WTC11 (cell line): ENCODE measurements at regions not wholly inside any gene's neighbourhood (a gene's known extent, or its start where the extent isn't known, plus 50 kb on each side); places are given as distances from the start of the nearest gene placed in this dataset.

Experiments used
- ATAC-seq: fragments of 200-7000 bp; cut with Tn5 transposase; 2 replicates; pipeline ENCODE4 v1.10.0; 2021; ENCODE audit warnings: mild to moderate bottlenecking, moderate library complexity
- CTCF ChIA-PET: fragments of 300-600 bp; sonication (Branson Sonifier 250); formaldehyde crosslinking; loops from one replicate; lab custom pipeline; 2021; ENCODE audit warnings: antibody characterized with exemption; lab: Charles Lee
- POLR2A ChIA-PET: fragments of 350-600 bp; sonication (Branson Sonifier 250); formaldehyde crosslinking; loops from one replicate; lab custom pipeline; 2021; ENCODE audit warnings: antibody characterized with exemption; lab: Charles Lee
- DNase-seq: peaks from one replicate; pipeline ENCODE4 v3.0.0; 2021; ENCODE audit warnings: low spot score
- H3K27ac Mint-ChIP-seq: 2 replicates; pipeline ENCODE4 v1.8.0; 2021; ENCODE audit warnings: mixed read lengths
- H3K27me3 Mint-ChIP-seq: 2 replicates; pipeline ENCODE4 v1.8.0; 2021; ENCODE audit warnings: low read depth, mild to moderate bottlenecking, moderate library complexity, mixed read lengths
- H3K36me3 Mint-ChIP-seq: 2 replicates; pipeline ENCODE4 v1.8.0; 2021; ENCODE audit warnings: mixed read lengths
- H3K4me1 Mint-ChIP-seq: 2 replicates; pipeline ENCODE4 v1.8.0; 2022; ENCODE audit warnings: mixed read lengths
- H3K4me3 Mint-ChIP-seq: 2 replicates; pipeline ENCODE4 v1.8.0; 2021; ENCODE audit warnings: mild to moderate bottlenecking, moderate library complexity, mixed read lengths
- H3K9me3 Mint-ChIP-seq: 2 replicates; pipeline ENCODE4 v1.8.0; 2021; ENCODE audit warnings: mixed read lengths
- E2F1 ChIP-seq: sonication (generic); formaldehyde crosslinking; IDR thresholded peaks from 2 replicates; pipeline ENCODE4 v1.8.0; 2022; ENCODE audit warnings: mild to moderate bottlenecking, missing genetic modification reagents
- FOXP1 ChIP-seq: sonication (generic); formaldehyde crosslinking; IDR thresholded peaks from 2 replicates; pipeline ENCODE4 v1.8.0; 2022; ENCODE audit warnings: missing genetic modification reagents, mild to moderate bottlenecking, moderate library complexity, borderline replicate concordance
- FOXP4 ChIP-seq: sonication (generic); formaldehyde crosslinking; IDR thresholded peaks from 2 replicates; pipeline ENCODE4 v1.8.0; 2022; ENCODE audit warnings: mild to moderate bottlenecking, missing genetic modification reagents
- GRHL2 ChIP-seq: fragments of 250-450 bp; sonication (Bioruptor Pico); IDR thresholded peaks from 2 replicates; pipeline ENCODE4 v1.8.0; 2022; ENCODE audit warnings: mild to moderate bottlenecking, moderate library complexity; ENCODE audit not compliant: insufficient replicate concordance, severe bottlenecking
- HMGA2 ChIP-seq: fragments of 250-450 bp; sonication (Bioruptor Pico); IDR thresholded peaks from 2 replicates; pipeline ENCODE4 v1.4.0; 2021; ENCODE audit warnings: mild to moderate bottlenecking, moderate library complexity
- MAX ChIP-seq: sonication (generic); formaldehyde crosslinking; IDR thresholded peaks from 2 replicates; pipeline ENCODE4 v1.8.0; 2022; ENCODE audit warnings: mild to moderate bottlenecking, missing genetic modification reagents
- NFE2L1 ChIP-seq: sonication (generic); formaldehyde crosslinking; IDR thresholded peaks from 2 replicates; pipeline ENCODE4 v1.8.1; 2023; ENCODE audit warnings: missing genetic modification reagents
- NFYB ChIP-seq: sonication (generic); formaldehyde crosslinking; conservative IDR thresholded peaks from 2 replicates; pipeline ENCODE4 v1.8.0; 2022; ENCODE audit warnings: low read depth, missing genetic modification reagents
- NR1H2 ChIP-seq: sonication (generic); formaldehyde crosslinking; IDR thresholded peaks from 2 replicates; pipeline ENCODE4 v1.9.0; 2021; ENCODE audit warnings: mild to moderate bottlenecking, moderate library complexity, missing genetic modification reagents
- NR3C1 ChIP-seq: sonication (generic); formaldehyde crosslinking; conservative IDR thresholded peaks from 2 replicates; pipeline ENCODE4 v1.8.1; 2023; ENCODE audit warnings: low read depth, mild to moderate bottlenecking, missing genetic modification reagents
- PRDM15 ChIP-seq: sonication (generic); formaldehyde crosslinking; IDR thresholded peaks from 2 replicates; pipeline ENCODE4 v1.8.0; 2022; ENCODE audit warnings: missing genetic modification reagents
- PRRX2 ChIP-seq: fragments of 250-450 bp; sonication (Bioruptor Pico); IDR thresholded peaks from 2 replicates; pipeline ENCODE4 v1.8.0; 2021; ENCODE audit warnings: mild to moderate bottlenecking
- SP1 ChIP-seq: sonication (generic); formaldehyde crosslinking; conservative IDR thresholded peaks from 2 replicates; pipeline ENCODE4 v1.8.1; 2022; ENCODE audit warnings: missing genetic modification reagents
- ZNF219 ChIP-seq: sonication (generic); formaldehyde crosslinking; IDR thresholded peaks from 2 replicates; pipeline ENCODE4 v1.8.0; 2023; ENCODE audit warnings: missing genetic modification reagents, mild to moderate bottlenecking, borderline replicate concordance
- ZNF317 ChIP-seq: sonication (generic); formaldehyde crosslinking; IDR thresholded peaks from 2 replicates; pipeline ENCODE4 v1.8.1; 2023; ENCODE audit warnings: low read depth, mild to moderate bottlenecking, moderate library complexity, missing genetic modification reagents, borderline replicate concordance
- TF ChIP-seq, protein P1 (sequence below): fragments of 250-450 bp; sonication (Bioruptor Pico); IDR thresholded peaks from 2 replicates; pipeline ENCODE4 v1.9.0; 2021; ENCODE audit warnings: mild to moderate bottlenecking
- TF ChIP-seq, protein P2 (sequence below): sonication (generic); formaldehyde crosslinking; IDR thresholded peaks from 2 replicates; pipeline ENCODE4 v1.8.0; 2023; ENCODE audit warnings: missing genetic modification reagents, mild to moderate bottlenecking, borderline replicate concordance
- TF ChIP-seq, protein P3 (sequence below): sonication (generic); formaldehyde crosslinking; IDR thresholded peaks from 2 replicates; pipeline ENCODE4 v1.8.1; 2023; ENCODE audit warnings: mild to moderate bottlenecking, missing genetic modification reagents

- TF ChIP-seq NFE2L1 (CRISPR knock-in tag) = no peak
- TF ChIP-seq, protein P1, sequence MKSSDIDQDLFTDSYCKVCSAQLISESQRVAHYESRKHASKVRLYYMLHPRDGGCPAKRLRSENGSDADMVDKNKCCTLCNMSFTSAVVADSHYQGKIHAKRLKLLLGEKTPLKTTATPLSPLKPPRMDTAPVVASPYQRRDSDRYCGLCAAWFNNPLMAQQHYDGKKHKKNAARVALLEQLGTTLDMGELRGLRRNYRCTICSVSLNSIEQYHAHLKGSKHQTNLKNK (CRISPR knock-in tag) = no peak
Observed at GRCh38 chr9:28234133-28234893, 661.0 kb upstream of the C9orf72 start (continued).

DNA sequence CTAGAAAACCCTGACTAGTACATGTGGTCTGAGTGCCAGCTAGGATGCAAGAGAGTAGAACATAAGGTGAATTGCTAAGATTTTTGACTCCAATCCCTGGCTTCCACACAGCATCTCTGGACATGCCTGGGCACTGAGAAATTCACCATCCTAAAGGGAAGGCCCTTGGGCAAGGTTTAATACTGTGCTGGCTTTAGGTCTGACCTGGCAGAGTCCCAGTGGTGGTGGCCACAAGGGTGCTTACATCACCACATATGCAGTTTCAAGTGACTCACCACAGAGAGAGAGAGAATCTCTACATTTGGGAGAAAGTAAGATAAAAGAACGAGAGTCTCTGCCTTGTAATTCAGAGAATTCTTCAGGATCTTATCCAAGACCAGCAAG, 661.6 kb upstream of the C9orf72 start:
- POLR2A ChIA-PET = no interaction called here
- H3K27ac Mint-ChIP-seq = no peak overlapping the region
- ATAC-seq = no peak
- H3K36me3 Mint-ChIP-seq = no peaks in the 10 kb centered on the region
- H3K4me3 Mint-ChIP-seq = no peak overlapping the region
- no peak for TF ChIP-seq E2F1 (CRISPR knock-in tag)
- TF ChIP-seq, protein P2, sequence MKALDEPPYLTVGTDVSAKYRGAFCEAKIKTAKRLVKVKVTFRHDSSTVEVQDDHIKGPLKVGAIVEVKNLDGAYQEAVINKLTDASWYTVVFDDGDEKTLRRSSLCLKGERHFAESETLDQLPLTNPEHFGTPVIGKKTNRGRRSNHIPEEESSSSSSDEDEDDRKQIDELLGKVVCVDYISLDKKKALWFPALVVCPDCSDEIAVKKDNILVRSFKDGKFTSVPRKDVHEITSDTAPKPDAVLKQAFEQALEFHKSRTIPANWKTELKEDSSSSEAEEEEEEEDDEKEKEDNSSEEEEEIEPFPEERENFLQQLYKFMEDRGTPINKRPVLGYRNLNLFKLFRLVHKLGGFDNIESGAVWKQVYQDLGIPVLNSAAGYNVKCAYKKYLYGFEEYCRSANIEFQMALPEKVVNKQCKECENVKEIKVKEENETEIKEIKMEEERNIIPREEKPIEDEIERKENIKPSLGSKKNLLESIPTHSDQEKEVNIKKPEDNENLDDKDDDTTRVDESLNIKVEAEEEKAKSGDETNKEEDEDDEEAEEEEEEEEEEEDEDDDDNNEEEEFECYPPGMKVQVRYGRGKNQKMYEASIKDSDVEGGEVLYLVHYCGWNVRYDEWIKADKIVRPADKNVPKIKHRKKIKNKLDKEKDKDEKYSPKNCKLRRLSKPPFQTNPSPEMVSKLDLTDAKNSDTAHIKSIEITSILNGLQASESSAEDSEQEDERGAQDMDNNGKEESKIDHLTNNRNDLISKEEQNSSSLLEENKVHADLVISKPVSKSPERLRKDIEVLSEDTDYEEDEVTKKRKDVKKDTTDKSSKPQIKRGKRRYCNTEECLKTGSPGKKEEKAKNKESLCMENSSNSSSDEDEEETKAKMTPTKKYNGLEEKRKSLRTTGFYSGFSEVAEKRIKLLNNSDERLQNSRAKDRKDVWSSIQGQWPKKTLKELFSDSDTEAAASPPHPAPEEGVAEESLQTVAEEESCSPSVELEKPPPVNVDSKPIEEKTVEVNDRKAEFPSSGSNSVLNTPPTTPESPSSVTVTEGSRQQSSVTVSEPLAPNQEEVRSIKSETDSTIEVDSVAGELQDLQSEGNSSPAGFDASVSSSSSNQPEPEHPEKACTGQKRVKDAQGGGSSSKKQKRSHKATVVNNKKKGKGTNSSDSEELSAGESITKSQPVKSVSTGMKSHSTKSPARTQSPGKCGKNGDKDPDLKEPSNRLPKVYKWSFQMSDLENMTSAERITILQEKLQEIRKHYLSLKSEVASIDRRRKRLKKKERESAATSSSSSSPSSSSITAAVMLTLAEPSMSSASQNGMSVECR = no peak
- TF ChIP-seq SP1 (CRISPR knock-in tag) = no peak
- no peak for TF ChIP-seq PRDM15 (CRISPR knock-in tag)
- TF ChIP-seq, protein P3, sequence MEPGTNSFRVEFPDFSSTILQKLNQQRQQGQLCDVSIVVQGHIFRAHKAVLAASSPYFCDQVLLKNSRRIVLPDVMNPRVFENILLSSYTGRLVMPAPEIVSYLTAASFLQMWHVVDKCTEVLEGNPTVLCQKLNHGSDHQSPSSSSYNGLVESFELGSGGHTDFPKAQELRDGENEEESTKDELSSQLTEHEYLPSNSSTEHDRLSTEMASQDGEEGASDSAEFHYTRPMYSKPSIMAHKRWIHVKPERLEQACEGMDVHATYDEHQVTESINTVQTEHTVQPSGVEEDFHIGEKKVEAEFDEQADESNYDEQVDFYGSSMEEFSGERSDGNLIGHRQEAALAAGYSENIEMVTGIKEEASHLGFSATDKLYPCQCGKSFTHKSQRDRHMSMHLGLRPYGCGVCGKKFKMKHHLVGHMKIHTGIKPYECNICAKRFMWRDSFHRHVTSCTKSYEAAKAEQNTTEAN = no peak
- no peak for TF ChIP-seq MAX (CRISPR knock-in tag)
- TF ChIP-seq ZNF219 (CRISPR knock-in tag) = no peak
- TF ChIP-seq FOXP1 (CRISPR knock-in tag) = no peak
- no peak for TF ChIP-seq PRRX2
- TF ChIP-seq HMGA2 = no peak
- TF ChIP-seq ZNF317 (CRISPR knock-in tag) = no peak
- TF ChIP-seq GRHL2 (CRISPR knock-in tag) = no peak
- TF ChIP-seq NR1H2 = no peak
- no peak for TF ChIP-seq NR3C1
- no peak for TF ChIP-seq NFYB (CRISPR knock-in tag)
- no peak for TF ChIP-seq FOXP4 (CRISPR knock-in tag)
- TF ChIP-seq, all 79 proteins: peak for 0
- peaks cover 9% of the 10 kb centered on the region for H3K9me3 Mint-ChIP-seq
- peaks cover 4% of the 10 kb centered on the region; the same call in 1 of the 2 replicates for H3K4me1 Mint-ChIP-seq
- no peaks in the 10 kb centered on the region for H3K27me3 Mint-ChIP-seq
- CTCF ChIA-PET = no interaction called here
- DNase-seq = no peak
